ENCODE measurements at regions not wholly inside any gene's neighbourhood (a gene's known extent, or its start where the extent isn't known, plus 50 kb on each side); places are given as distances from the start of the nearest gene placed in this dataset.
A peak's percentile ranks its signal among the peaks of the same experiment; 100 is the strongest.

GRCh38 chr22:35479985-35480550 is 60.6 kb upstream of the RASD2 start:
- H3K4me1 ChIP-seq, result peaks cover 26% of the 10 kb centered on the region
- 50% methylated on average over 10 of the region's 13 CpGs for WGBS
- no peak for TF ChIP-seq CTCF (IDR thresholded peaks at IDR 0.05)
- TF ChIP-seq POLR2A (IDR thresholded peaks at IDR 0.05), result no peak
- TF ChIP-seq POLR2AphosphoS5 (IDR thresholded peaks at IDR 0.05), result no peak
- TF ChIP-seq EP300 (IDR thresholded peaks at IDR 0.05), result no peak
- DNase-seq (ENCODE audit: low spot score in 2 of 2), result no peak
- H3K9me3 ChIP-seq, result no peaks in the 10 kb centered on the region
- peak overlapping the region; percentile 64 for H3K27ac ChIP-seq
- no peak overlapping the region for H3K4me3 ChIP-seq
- no peaks in the 10 kb centered on the region for H3K36me3 ChIP-seq
- H3K27me3 ChIP-seq, result peaks cover 4% of the 10 kb centered on the region

- Histone ChIP-seq H3K36me3 (no peaks in the 10 kb centered on the region), H3K4me3 (no peak overlapping the region), H3K4me1 (peaks cover 26% of the 10 kb centered on the region), H3K27me3 (peaks cover 4% of the 10 kb centered on the region), H3K9me3 (no peaks in the 10 kb centered on the region), H3K27ac (peak overlapping the region; percentile 64)
- no peak for TF ChIP-seq CTCF (IDR thresholded peaks at IDR 0.05)
- TF ChIP-seq POLR2AphosphoS5 (IDR thresholded peaks at IDR 0.05), result no peak
- no peak for TF ChIP-seq EP300 (IDR thresholded peaks at IDR 0.05)
- TF ChIP-seq POLR2A (IDR thresholded peaks at IDR 0.05), result no peak
- no peak for DNase-seq (ENCODE audit: low spot score in 2 of 2)
- 45% methylated on average over 22 of the region's 22 CpGs for WGBS
Observed at GRCh38 chr22:35480627-35481550, 59.7 kb upstream of the RASD2 start.

- Histone ChIP-seq H3K27me3 (peaks cover under 1% of the 10 kb centered on the region), H3K4me1 (peaks cover 26% of the 10 kb centered on the region), H3K9me3 (no peaks in the 10 kb centered on the region), H3K4me3 (no peak overlapping the region), H3K36me3 (no peaks in the 10 kb centered on the region), H3K27ac (no peak overlapping the region)
- 95% methylated on average over 5 of the region's 5 CpGs for WGBS
- no peak for DNase-seq (ENCODE audit: low spot score in 2 of 2)
- no peak for TF ChIP-seq EP300 (IDR thresholded peaks at IDR 0.05)
- TF ChIP-seq POLR2AphosphoS5 (IDR thresholded peaks at IDR 0.05), result no peak
- TF ChIP-seq CTCF (IDR thresholded peaks at IDR 0.05), result no peak
- no peak for TF ChIP-seq POLR2A (IDR thresholded peaks at IDR 0.05)
Observed at GRCh38 chr22:35482311-35482710, 58.3 kb upstream of the RASD2 start.

GRCh38 chr22:35482974-35483373 is 57.7 kb upstream of the RASD2 start:
- peaks cover 23% of the 10 kb centered on the region for H3K4me1 ChIP-seq
- H3K9me3 ChIP-seq, result no peaks in the 10 kb centered on the region
- TF ChIP-seq CTCF (IDR thresholded peaks at IDR 0.05) (no peak), POLR2A (IDR thresholded peaks at IDR 0.05) (no peak), EP300 (IDR thresholded peaks at IDR 0.05) (no peak), POLR2AphosphoS5 (IDR thresholded peaks at IDR 0.05) (no peak)
- 87% methylated on average over 6 of the region's 6 CpGs for WGBS
- H3K27me3 ChIP-seq, result no peaks in the 10 kb centered on the region
- H3K36me3 ChIP-seq, result no peaks in the 10 kb centered on the region
- H3K27ac ChIP-seq, result no peak overlapping the region
- DNase-seq (ENCODE audit: low spot score in 2 of 2), result no peak
- no peak overlapping the region for H3K4me3 ChIP-seq

GRCh38 chr22:35483730-35484129 is 56.9 kb upstream of the RASD2 start:
- WGBS, result 58% methylated on average over 3 of the region's 3 CpGs
- no peaks in the 10 kb centered on the region for H3K36me3 ChIP-seq
- H3K4me3 ChIP-seq, result no peak overlapping the region
- H3K27ac ChIP-seq, result no peak overlapping the region
- H3K9me3 ChIP-seq, result no peaks in the 10 kb centered on the region
- TF ChIP-seq CTCF (IDR thresholded peaks at IDR 0.05) (no peak), POLR2AphosphoS5 (IDR thresholded peaks at IDR 0.05) (no peak), EP300 (IDR thresholded peaks at IDR 0.05) (no peak), POLR2A (IDR thresholded peaks at IDR 0.05) (no peak)
- peaks cover 16% of the 10 kb centered on the region for H3K4me1 ChIP-seq
- H3K27me3 ChIP-seq, result no peaks in the 10 kb centered on the region
- DNase-seq (ENCODE audit: low spot score in 2 of 2), result no peak

Data from suprapubic skin (tissue), 4 donors.